NT2/D1 (cell line): ENCODE measurements at regions not wholly inside any gene's neighbourhood (a gene's known extent, or its start where the extent isn't known, plus 50 kb on each side); places are given as distances from the start of the nearest gene placed in this dataset.
"Not testable (repeated sequence)": the region's sequence is repeated elsewhere in the genome, so short reads cannot be mapped to it uniquely, and the experiment has no call there.

ENCODE experiments used
- DNase-seq: peaks from one replicate; pipeline ENCODE4 v3.0.0-alpha.2; 2011; ENCODE audit warnings: low read depth, low spot score
- H3K27me3 ChIP-seq: 2 replicates; pipeline ENCODE4 v1.6.0; 2011; ENCODE audit warnings: mild to moderate bottlenecking; ENCODE audit not compliant: insufficient read length, insufficient read depth
- H3K36me3 ChIP-seq: 2 replicates; pipeline ENCODE4 v1.6.1; 2011; ENCODE audit warnings: mild to moderate bottlenecking, low read length, mixed read lengths; ENCODE audit not compliant: insufficient read depth, insufficient read length
- H3K4me1 ChIP-seq: 2 replicates; pipeline ENCODE4 v1.5.1; 2011; ENCODE audit not compliant: insufficient read depth, insufficient read length
- H3K4me3 ChIP-seq: 2 replicates; pipeline ENCODE4 v1.5.1; 2011; ENCODE audit warnings: low read depth; ENCODE audit not compliant: insufficient read length
- H3K9ac ChIP-seq: 2 replicates; pipeline ENCODE4 v1.6.0; 2011; ENCODE audit warnings: low read depth; ENCODE audit not compliant: insufficient read length
- H3K9me3 ChIP-seq: 2 replicates; pipeline ENCODE4 v1.5.1; 2011; ENCODE audit warnings: mild to moderate bottlenecking, low read length; ENCODE audit not compliant: insufficient read depth
- SUZ12 ChIP-seq: IDR thresholded peaks from 2 replicates; pipeline ENCODE4 v1.6.1; 2011; ENCODE audit not compliant: insufficient read length, insufficient read depth; ENCODE audit errors: extremely low read depth
- YY1 ChIP-seq: IDR thresholded peaks from 2 replicates; pipeline ENCODE4 v1.6.1; 2011; ENCODE audit not compliant: insufficient read length, insufficient read depth
- ZNF274 ChIP-seq: IDR thresholded peaks from 2 replicates; pipeline ENCODE4 v1.6.1; 2011; ENCODE audit warnings: mild to moderate bottlenecking, low read depth, low read length

GRCh38 chr15:38130205-38130567, 122.5 kb upstream of the SPRED1 start:
- no peak overlapping the region for H3K4me3 ChIP-seq
- no peaks in the 10 kb centered on the region for H3K9me3 ChIP-seq
- H3K9ac ChIP-seq: no peak overlapping the region
- DNase-seq: no peak
- no peaks in the 10 kb centered on the region for H3K4me1 ChIP-seq
- no peaks in the 10 kb centered on the region for H3K27me3 ChIP-seq
- TF ChIP-seq SUZ12 (no peak), YY1 (no peak), ZNF274 (no peak)
- no peaks in the 10 kb centered on the region for H3K36me3 ChIP-seq

- Histone ChIP-seq H3K27me3 (no peaks in the 10 kb centered on the region), H3K36me3 (no peaks in the 10 kb centered on the region), H3K9ac (no peak overlapping the region), H3K9me3 (no peaks in the 10 kb centered on the region), H3K4me1 (no peaks in the 10 kb centered on the region), H3K4me3 (no peak overlapping the region)
- DNase-seq: no peak
- TF ChIP-seq SUZ12 (no peak), ZNF274 (no peak), YY1 (no peak)
Measured at GRCh38 chr15:38130740-38131498, 121.7 kb upstream of the SPRED1 start.

- no peaks in the 10 kb centered on the region for H3K9me3 ChIP-seq
- DNase-seq: no peak
- H3K9ac ChIP-seq: no peak overlapping the region
- TF ChIP-seq ZNF274 (no peak), SUZ12 (no peak), YY1 (no peak)
- H3K36me3 ChIP-seq: no peaks in the 10 kb centered on the region
- no peaks in the 10 kb centered on the region for H3K27me3 ChIP-seq
- no peak overlapping the region for H3K4me3 ChIP-seq
- no peaks in the 10 kb centered on the region for H3K4me1 ChIP-seq
Measured at GRCh38 chr15:38134252-38134651, 118.4 kb upstream of the SPRED1 start.

GRCh38 chr15:38142195-38142594, 110.4 kb upstream of the SPRED1 start:
- H3K4me1 ChIP-seq, H3K4me3 ChIP-seq, H3K9me3 ChIP-seq, H3K36me3 ChIP-seq, H3K27me3 ChIP-seq, DNase-seq, H3K9ac ChIP-seq: not testable (repeated sequence)

GRCh38 chr15:38144921-38145320, 107.7 kb upstream of the SPRED1 start:
- TF ChIP-seq ZNF274 (no peak), SUZ12 (no peak), YY1 (no peak)
- DNase-seq: no peak
- Histone ChIP-seq H3K27me3 (no peaks in the 10 kb centered on the region), H3K36me3 (no peaks in the 10 kb centered on the region), H3K4me1 (no peaks in the 10 kb centered on the region), H3K4me3 (no peak overlapping the region), H3K9me3 (peaks cover 6% of the 10 kb centered on the region; the same call in 1 of the 2 replicates), H3K9ac (no peak overlapping the region)

GRCh38 chr15:38145651-38146111, 107.0 kb upstream of the SPRED1 start:
- H3K27me3 ChIP-seq: no peaks in the 10 kb centered on the region
- H3K36me3 ChIP-seq: no peaks in the 10 kb centered on the region
- no peak for TF ChIP-seq ZNF274
- no peak for TF ChIP-seq YY1
- no peak for TF ChIP-seq SUZ12
- H3K9ac ChIP-seq: no peak overlapping the region
- no peaks in the 10 kb centered on the region for H3K4me1 ChIP-seq
- peaks cover 14% of the 10 kb centered on the region for H3K9me3 ChIP-seq
- no peak overlapping the region for H3K4me3 ChIP-seq
- no peak for DNase-seq

GRCh38 chr15:38147246-38147645, 105.4 kb upstream of the SPRED1 start:
- Histone ChIP-seq H3K27me3 (no peaks in the 10 kb centered on the region), H3K36me3 (no peaks in the 10 kb centered on the region), H3K4me3 (no peak overlapping the region), H3K4me1 (no peaks in the 10 kb centered on the region), H3K9me3 (peaks cover 23% of the 10 kb centered on the region), H3K9ac (no peak overlapping the region)
- DNase-seq: no peak
- TF ChIP-seq YY1 (no peak), ZNF274 (no peak), SUZ12 (no peak)

GRCh38 chr15:38148471-38148870, 104.2 kb upstream of the SPRED1 start:
- no peak overlapping the region for H3K4me3 ChIP-seq

More at GRCh38 chr15:38148471-38148870, 104.2 kb upstream of the SPRED1 start:
- Histone ChIP-seq H3K27me3 (no peaks in the 10 kb centered on the region), H3K36me3 (no peaks in the 10 kb centered on the region), H3K9ac (no peak overlapping the region), H3K4me1 (no peaks in the 10 kb centered on the region), H3K9me3 (peaks cover 18% of the 10 kb centered on the region)
- TF ChIP-seq SUZ12 (no peak), ZNF274 (no peak), YY1 (no peak)
- no peak for DNase-seq
